ENCODE measurements at regions not wholly inside any gene's neighbourhood (a gene's known extent, or its start where the extent isn't known, plus 50 kb on each side); places are given as distances from the start of the nearest gene placed in this dataset.

GRCh38 chr9:106404137-106404536 is 458.8 kb upstream of the ZNF462 start:
- Mint-ChIP-seq H3K36me3 (no peaks in the 10 kb centered on the region), H3K27me3 (ENCODE audit: low read depth) (no peaks in the 10 kb centered on the region), H3K9me3 (peaks cover 8% of the 10 kb centered on the region), H3K4me1 (peaks cover 24% of the 10 kb centered on the region), H3K4me3 (no peak overlapping the region), H3K27ac (no peak overlapping the region)
- TF ChIP-seq CREB1 (CRISPR knock-in tag; IDR thresholded peaks at IDR 0.05): no peak
- no peak for TF ChIP-seq ZBTB43 (CRISPR knock-in tag; IDR thresholded peaks at IDR 0.05)
- TF ChIP-seq HMGA2 (CRISPR knock-in tag; IDR thresholded peaks at IDR 0.05): no peak
- no peak for TF ChIP-seq ARID4B (CRISPR knock-in tag; IDR thresholded peaks at IDR 0.05; ENCODE audit: borderline replicate concordance)
- TF ChIP-seq IRF2 (CRISPR knock-in tag; IDR thresholded peaks at IDR 0.05; ENCODE audit: borderline replicate concordance, low read depth): no peak
- no peak for TF ChIP-seq E2F4 (CRISPR knock-in tag; IDR thresholded peaks at IDR 0.05; ENCODE audit: borderline replicate concordance, low read depth)
- TF ChIP-seq AFF4 (CRISPR knock-in tag; IDR thresholded peaks at IDR 0.05; ENCODE audit: borderline replicate concordance): no peak
- no peak for TF ChIP-seq SOX15 (CRISPR knock-in tag; IDR thresholded peaks at IDR 0.05)
- TF ChIP-seq FOXP1 (CRISPR knock-in tag; IDR thresholded peaks at IDR 0.05; ENCODE audit: borderline replicate concordance): no peak
- no peak for TF ChIP-seq ZNF219 (CRISPR knock-in tag; IDR thresholded peaks at IDR 0.05; ENCODE audit: borderline replicate concordance)
- no peak for TF ChIP-seq NR2C2 (CRISPR knock-in tag; IDR thresholded peaks at IDR 0.05)
- TF ChIP-seq NFE2L1 (CRISPR knock-in tag; IDR thresholded peaks at IDR 0.05): no peak
- TF ChIP-seq ZBTB21 (CRISPR knock-in tag; IDR thresholded peaks at IDR 0.05; ENCODE audit: borderline replicate concordance): no peak
- TF ChIP-seq ELF4 (CRISPR knock-in tag; IDR thresholded peaks at IDR 0.05; ENCODE audit: low read depth): no peak
- no peak for TF ChIP-seq TEAD1 (CRISPR knock-in tag; IDR thresholded peaks at IDR 0.05)
- no peak for TF ChIP-seq JUN (CRISPR knock-in tag; IDR thresholded peaks at IDR 0.05)
- no peak for DNase-seq (ENCODE audit: low spot score)
- POLR2A ChIA-PET: no interaction called here
- no peak for ATAC-seq
- CTCF ChIA-PET: no interaction called here

All from WTC11 (cell line).